ENCODE measurements at regions not wholly inside any gene's neighbourhood (a gene's known extent, or its start where the extent isn't known, plus 50 kb on each side); places are given as distances from the start of the nearest gene placed in this dataset.

DNA sequence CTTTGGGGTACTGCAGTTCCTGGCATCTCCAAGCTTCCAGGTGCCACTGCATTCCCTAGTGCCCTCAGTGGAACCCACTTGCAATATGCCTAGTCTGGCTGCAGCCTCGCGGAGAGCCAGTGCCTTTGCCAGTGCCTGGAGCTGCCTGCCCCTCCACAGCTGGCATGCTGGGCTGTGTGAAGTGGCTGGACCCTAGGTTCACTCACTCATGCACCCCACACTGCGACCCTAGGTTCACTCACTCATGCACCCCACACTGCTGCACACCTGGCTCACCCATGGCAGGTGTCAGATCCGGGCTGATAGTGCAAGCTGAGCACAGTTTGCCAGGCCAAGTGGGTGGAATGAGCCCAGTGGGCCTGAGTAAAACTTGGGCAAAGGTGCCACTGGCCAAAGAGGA lies 253.0 kb upstream of the NDST4 start:
- H3K4me1 ChIP-seq (ENCODE audit: insufficient read depth, low read length) = no peaks in the 10 kb centered on the region
- no peak overlapping the region for H3K4me3 ChIP-seq (replicated peaks in 1 of 3; ENCODE audit: insufficient read depth in 1 of 3, low read depth in 2 of 3, low read length in 3 of 3)
- no peak overlapping the region for H3K27ac ChIP-seq (ENCODE audit: extremely low read length, insufficient read depth, low read length)
- no peaks in the 10 kb centered on the region for H4K20me1 ChIP-seq (ENCODE audit: insufficient read depth, low read length)
- ChIA-PET CTCF (ENCODE audit: low intra/inter-chr PET ratio, low total read pairs) (no interaction called here), POLR2A (no interaction called here)
- intact Hi-C loops (cut with micrococcal nuclease; ENCODE audit: unreplicated experiment) (no loop called here), in situ Hi-C loops (cut with HindIII; ENCODE audit: extremely low pct_ligation_motif_present, low pct_unique_long_range_greater_than_20kb) (no loop called here)
- FAIRE-seq (no peak), ATAC-seq (no peak), DNase-seq (ENCODE audit: low spot score) (no peak)
- H3K9me3 ChIP-seq (ENCODE audit: low read length) = no peaks in the 10 kb centered on the region
- WGBS (ENCODE audit: low lambda C conversion rate) = no CpG with 5 or more reads among the region's 4 CpGs
- H2AFZ ChIP-seq (ENCODE audit: low read length) = no peak overlapping the region
- no peak overlapping the region for H3K4me2 ChIP-seq (ENCODE audit: low read depth, low read length)
- no peak overlapping the region for H3K9ac ChIP-seq (ENCODE audit: insufficient read depth, low read depth, low read length)
- BruUV-seq (replicated peaks) = no TSS peak
- H3K79me2 ChIP-seq (ENCODE audit: insufficient read depth, low read length) = no peaks in the 10 kb centered on the region
- no peaks in the 10 kb centered on the region for H3K27me3 ChIP-seq (ENCODE audit: control insufficient read depth in 1 of 2, insufficient read depth in 2 of 2, low read length in 2 of 2)
- TF ChIP-seq ZNF335 (CRISPR knock-in tag; IDR thresholded peaks at IDR 0.05) (no peak), PAF1 (CRISPR knock-in tag; IDR thresholded peaks at IDR 0.05) (no peak), ZNF263 (CRISPR knock-in tag; IDR thresholded peaks at IDR 0.05) (no peak), ZSCAN9 (CRISPR knock-in tag; IDR thresholded peaks at IDR 0.05; ENCODE audit: borderline replicate concordance) (no peak), MXI1 (IDR thresholded peaks at IDR 0.05; ENCODE audit: borderline replicate concordance, low read depth, low read length) (no peak), ZNF883 (CRISPR knock-in tag; IDR thresholded peaks at IDR 0.05; ENCODE audit: not compliant biosample characterization) (no peak), ELF3 (CRISPR knock-in tag; IDR thresholded peaks at IDR 0.05) (no peak)
- TF ChIP-seq, protein P1, sequence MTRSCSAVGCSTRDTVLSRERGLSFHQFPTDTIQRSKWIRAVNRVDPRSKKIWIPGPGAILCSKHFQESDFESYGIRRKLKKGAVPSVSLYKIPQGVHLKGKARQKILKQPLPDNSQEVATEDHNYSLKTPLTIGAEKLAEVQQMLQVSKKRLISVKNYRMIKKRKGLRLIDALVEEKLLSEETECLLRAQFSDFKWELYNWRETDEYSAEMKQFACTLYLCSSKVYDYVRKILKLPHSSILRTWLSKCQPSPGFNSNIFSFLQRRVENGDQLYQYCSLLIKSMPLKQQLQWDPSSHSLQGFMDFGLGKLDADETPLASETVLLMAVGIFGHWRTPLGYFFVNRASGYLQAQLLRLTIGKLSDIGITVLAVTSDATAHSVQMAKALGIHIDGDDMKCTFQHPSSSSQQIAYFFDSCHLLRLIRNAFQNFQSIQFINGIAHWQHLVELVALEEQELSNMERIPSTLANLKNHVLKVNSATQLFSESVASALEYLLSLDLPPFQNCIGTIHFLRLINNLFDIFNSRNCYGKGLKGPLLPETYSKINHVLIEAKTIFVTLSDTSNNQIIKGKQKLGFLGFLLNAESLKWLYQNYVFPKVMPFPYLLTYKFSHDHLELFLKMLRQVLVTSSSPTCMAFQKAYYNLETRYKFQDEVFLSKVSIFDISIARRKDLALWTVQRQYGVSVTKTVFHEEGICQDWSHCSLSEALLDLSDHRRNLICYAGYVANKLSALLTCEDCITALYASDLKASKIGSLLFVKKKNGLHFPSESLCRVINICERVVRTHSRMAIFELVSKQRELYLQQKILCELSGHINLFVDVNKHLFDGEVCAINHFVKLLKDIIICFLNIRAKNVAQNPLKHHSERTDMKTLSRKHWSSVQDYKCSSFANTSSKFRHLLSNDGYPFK (CRISPR knock-in tag; IDR thresholded peaks at IDR 0.05; ENCODE audit: borderline replicate concordance) = no peak
- TF ChIP-seq, protein P2, sequence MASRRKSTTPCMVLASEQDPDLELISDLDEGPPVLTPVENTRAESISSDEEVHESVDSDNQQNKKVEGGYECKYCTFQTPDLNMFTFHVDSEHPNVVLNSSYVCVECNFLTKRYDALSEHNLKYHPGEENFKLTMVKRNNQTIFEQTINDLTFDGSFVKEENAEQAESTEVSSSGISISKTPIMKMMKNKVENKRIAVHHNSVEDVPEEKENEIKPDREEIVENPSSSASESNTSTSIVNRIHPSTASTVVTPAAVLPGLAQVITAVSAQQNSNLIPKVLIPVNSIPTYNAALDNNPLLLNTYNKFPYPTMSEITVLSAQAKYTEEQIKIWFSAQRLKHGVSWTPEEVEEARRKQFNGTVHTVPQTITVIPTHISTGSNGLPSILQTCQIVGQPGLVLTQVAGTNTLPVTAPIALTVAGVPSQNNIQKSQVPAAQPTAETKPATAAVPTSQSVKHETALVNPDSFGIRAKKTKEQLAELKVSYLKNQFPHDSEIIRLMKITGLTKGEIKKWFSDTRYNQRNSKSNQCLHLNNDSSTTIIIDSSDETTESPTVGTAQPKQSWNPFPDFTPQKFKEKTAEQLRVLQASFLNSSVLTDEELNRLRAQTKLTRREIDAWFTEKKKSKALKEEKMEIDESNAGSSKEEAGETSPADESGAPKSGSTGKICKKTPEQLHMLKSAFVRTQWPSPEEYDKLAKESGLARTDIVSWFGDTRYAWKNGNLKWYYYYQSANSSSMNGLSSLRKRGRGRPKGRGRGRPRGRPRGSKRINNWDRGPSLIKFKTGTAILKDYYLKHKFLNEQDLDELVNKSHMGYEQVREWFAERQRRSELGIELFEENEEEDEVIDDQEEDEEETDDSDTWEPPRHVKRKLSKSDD (CRISPR knock-in tag; IDR thresholded peaks at IDR 0.05; ENCODE audit: low read depth) = no peak
- H3K36me3 ChIP-seq (replicated peaks in 1 of 2; ENCODE audit: control insufficient read depth in 1 of 2, insufficient read depth in 2 of 2, low read length in 2 of 2) = no peaks in the 10 kb centered on the region

All from HepG2 (cell line).